HG03108 (cell line): ENCODE measurements at regions not wholly inside any gene's neighbourhood (a gene's known extent, or its start where the extent isn't known, plus 50 kb on each side); places are given as distances from the start of the nearest gene placed in this dataset.
"Not testable (repeated sequence)": the region's sequence is repeated elsewhere in the genome, so short reads cannot be mapped to it uniquely, and the experiment has no call there.

Experiments
- ATAC-seq: cut with Tn5 transposase; IDR thresholded peaks from one replicate; pipeline ENCODE4 v1.9.1; 2021; ENCODE audit warnings: moderate library complexity; ENCODE audit not compliant: unreplicated experiment

GRCh38 chr9:120338340-120338739, 241.6 kb downstream of the CDK5RAP2 start:
- ATAC-seq = no peak

DNA sequence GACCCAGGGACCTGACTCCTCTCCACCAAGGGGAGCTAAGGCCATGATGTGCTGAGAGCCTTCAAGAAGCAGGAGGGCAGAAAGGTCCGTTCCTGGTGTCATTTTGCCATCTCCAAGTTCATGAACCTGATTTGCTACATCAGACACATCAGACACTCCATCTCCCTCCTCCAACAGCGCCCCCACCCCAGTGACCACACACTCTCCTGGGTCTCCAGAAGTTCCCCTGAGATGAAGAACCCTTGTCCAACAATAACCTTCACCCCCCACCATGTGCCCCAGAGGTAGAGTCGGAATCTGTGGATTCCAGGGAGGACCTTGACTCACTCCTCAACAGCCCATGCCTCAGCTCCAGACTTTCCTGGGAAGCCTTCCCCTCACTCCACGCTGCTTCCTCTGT, 242.8 kb downstream of the CDK5RAP2 start:
- no peak for ATAC-seq

DNA sequence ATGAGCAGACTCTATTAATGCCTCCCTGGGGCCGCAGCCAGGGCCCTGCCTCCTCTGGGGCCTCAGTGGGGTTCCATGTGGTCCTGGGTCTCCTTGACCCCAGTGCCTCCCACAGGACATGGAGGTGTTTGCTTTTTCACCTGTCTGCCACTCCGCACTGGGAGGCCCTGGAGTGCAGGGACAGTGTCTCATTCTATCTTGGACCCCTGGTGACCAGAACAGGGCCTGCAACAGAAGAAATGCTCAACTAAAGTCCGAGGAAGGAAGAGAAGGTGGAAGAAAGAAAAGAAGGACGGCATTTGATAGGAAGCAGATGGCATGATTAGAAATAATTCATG, 243.2 kb downstream of the CDK5RAP2 start:
- no peak for ATAC-seq

- no peak for ATAC-seq
Observed at GRCh38 chr9:120336021-120336752, 243.8 kb downstream of the CDK5RAP2 start.

GRCh38 chr9:120331913-120332312, 248.1 kb downstream of the CDK5RAP2 start:
- ATAC-seq = no peak

DNA sequence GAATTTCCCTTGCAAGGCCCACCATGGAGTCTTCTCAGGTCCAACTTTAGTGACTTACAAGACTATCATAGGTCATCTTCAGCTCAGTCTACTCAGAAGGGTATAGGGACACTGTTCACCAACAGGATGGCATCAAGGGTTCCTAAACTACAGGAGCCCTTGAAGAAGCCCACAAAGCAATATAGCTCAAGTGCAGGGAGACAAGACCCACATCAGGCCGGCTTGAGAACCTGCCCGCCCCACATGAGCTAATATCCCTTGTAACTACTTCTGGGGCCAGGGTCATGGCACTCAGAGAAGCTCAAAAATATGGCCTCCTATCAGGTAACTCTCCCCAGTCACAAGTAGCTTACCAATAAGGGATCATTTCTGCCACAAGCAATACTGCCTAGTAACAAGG, 249.9 kb downstream of the CDK5RAP2 start:
- ATAC-seq = no peak

DNA sequence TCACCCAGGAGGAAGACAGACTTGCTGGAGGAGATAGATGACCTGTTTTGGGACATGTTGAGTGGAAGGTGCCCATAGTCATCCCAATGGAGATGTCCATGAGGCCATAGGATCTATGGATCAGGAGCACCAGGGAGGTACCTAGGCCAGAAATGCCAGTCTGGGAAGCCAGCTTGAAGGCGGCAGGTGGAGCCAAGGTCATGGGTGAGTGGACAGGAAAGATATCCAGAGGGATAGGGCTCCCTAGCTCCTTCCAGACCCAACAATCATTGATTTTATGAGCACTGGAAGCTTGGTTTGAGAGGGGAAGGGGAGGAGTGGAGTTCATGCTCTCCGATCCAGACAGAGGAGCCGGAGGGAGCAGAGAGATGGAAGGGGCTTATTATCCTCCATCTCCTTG, 252.6 kb downstream of the CDK5RAP2 start:
- no peak for ATAC-seq

DNA sequence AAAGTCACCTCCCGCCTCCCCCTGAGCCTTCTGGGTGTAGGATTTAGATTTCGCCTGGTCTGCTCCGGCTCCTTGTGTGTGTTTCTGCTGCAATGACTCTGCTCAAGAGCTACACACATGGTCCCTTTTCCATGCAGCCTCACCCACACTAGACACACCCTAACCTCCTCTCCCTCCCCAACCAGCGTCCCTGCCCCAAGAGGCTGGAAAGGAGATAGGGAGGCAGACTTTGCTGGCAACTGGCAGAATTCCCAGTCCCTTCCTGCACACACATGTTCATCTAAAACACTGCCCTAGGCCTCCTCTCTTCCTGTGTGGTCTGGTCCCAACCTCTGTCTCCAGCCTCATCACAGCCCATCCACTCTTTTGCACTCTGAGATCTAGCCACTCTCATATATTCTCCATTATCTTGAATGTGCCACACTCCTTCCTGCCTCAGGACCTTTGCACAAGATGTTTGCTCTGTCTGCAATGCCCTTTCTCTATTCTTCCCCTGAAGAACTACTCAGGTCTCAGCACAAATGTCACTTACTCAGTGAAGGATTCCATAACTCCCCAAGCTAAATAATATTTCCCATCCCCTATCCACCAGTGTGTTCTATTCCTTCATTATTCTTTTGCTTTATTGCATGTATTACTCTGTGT, 253.8 kb downstream of the CDK5RAP2 start:
- no peak for ATAC-seq

DNA sequence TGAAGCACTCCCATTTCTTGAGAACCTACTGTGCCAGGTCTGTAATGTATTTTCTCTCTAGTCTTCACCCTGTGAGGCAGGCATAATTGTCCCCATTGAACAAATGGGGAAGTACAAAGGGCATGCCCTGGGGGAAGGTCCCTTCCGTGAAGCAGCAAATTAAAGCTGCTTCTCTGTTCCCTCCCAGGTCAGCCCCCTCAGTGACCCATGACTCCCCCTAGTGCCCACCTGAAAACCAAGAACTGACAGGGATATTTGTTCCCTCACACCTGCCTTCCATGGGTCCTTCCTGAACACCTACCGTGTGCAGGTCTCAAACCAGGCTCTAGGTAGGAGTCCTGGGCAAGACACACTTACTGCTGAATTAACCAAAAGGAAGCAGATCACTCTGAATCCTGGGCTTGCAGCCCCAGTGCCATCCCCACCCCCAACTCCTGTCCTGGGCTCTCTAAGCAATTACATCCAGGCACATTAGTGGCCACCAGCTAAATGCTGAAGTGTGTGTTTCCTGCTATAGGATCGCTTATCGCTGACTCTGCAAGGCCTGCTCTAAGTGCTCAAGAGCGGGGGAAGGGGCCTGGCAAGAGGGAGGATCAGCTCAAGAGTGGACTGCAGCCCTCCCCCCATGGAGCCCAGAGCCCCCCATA, 254.8 kb downstream of the CDK5RAP2 start:
- ATAC-seq = no peak

DNA sequence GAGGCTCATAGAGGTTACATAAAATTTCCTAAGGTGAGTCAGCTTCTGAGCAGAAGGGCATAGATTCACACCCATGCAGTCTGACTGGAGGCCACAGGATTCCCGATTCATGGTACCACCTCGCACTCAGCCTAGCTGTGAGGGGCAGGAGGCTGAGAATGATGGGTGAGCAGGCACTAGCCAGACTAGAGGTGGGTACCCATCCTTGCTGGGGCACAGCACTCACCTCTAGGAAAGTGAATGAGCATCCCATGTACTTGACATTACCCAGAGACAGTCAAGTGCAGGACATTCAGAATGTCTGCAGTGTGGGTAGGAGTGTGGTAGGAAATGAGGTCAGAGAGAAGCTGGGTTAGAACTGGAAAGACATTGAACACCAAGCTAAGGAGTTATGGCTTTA, 255.5 kb downstream of the CDK5RAP2 start:
- ATAC-seq = no peak

DNA sequence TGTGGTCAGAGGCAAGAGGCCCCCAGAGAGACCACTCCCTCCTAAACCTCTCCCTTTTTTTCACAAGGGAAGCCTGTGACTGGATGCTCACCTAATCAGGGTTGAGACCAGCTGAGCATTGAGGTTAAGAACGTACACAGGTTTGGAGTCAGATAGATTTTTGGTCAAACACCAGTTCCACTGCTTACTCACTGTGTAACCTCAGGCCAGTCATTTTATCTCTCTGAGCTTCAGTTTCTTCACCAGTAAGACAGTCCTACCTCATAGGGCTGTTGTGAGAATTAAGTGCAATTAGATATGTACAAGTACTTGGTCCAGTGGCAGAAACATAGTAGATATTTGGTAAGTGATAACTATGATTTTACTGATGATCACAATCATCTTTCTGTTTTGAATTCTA, 256.8 kb downstream of the CDK5RAP2 start:
- no peak for ATAC-seq

GRCh38 chr9:120319452-120319851, 260.5 kb downstream of the CDK5RAP2 start:
- no peak for ATAC-seq

GRCh38 chr9:120315154-120315553, 264.8 kb downstream of the CDK5RAP2 start:
- no peak for ATAC-seq

- no peak for ATAC-seq
Observed at GRCh38 chr9:120312031-120312430, 267.9 kb downstream of the CDK5RAP2 start.

- ATAC-seq = no peak
Observed at GRCh38 chr9:120310035-120310434, 269.9 kb downstream of the CDK5RAP2 start.

- ATAC-seq = no peak
Observed at GRCh38 chr9:120308495-120308894, 271.5 kb downstream of the CDK5RAP2 start.

DNA sequence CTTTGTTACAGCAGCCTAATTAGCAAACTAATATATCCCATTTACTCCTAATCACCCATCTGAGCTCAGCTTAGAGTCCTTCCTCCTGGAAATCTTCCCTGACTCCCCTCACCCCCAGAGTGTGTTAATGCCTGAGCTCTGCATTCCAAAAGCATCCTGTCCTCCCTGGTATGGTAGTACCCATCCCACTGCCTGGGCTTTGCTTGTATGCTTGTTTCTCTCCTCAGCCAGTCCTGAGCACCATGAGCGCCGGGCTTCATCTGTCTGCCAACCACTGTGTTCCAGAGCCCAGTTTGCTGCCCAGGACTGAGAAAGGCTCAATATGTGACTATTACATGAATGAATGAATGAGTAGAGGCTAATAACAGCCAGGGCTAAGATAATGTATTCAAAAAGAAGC, 272.4 kb downstream of the CDK5RAP2 start:
- ATAC-seq = no peak

GRCh38 chr9:120306561-120306960, 273.4 kb downstream of the CDK5RAP2 start:
- ATAC-seq = no peak

GRCh38 chr9:120306088-120306487, 273.9 kb downstream of the CDK5RAP2 start:
- no peak for ATAC-seq

GRCh38 chr9:120304896-120305295, 275.1 kb downstream of the CDK5RAP2 start:
- ATAC-seq = not testable (repeated sequence)

DNA sequence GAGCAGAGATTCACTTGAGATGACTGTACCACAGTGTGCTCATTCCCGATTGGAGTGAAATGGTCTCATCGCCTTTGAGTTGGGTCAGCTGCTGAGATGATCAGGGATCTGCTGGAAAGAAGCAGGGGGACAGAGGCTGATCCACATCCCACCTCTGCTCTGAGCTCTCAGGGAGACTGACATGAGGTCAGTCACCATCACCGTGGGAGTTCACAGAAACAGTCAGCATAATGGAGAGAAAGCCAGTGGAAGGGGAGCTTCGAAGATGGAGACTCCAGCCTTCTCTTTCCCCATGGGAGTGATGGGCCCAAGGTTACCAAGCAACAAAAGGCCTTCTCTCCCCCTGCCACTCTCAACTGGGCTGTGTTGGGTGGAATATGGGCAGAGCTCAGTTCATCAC, 276.4 kb downstream of the CDK5RAP2 start:
- ATAC-seq = no peak

GRCh38 chr9:120299785-120300184, 280.2 kb downstream of the CDK5RAP2 start:
- ATAC-seq = no peak
